Breast epithelium (tissue), 3 donors: ENCODE measurements at regions not wholly inside any gene's neighbourhood (a gene's known extent, or its start where the extent isn't known, plus 50 kb on each side); places are given as distances from the start of the nearest gene placed in this dataset.

Experiments
- CTCF ChIP-seq, 3 donors: fragments of 450-650 bp; IDR thresholded peaks; one replicate each; pipeline ENCODE4 v1.5.1; 2016 to 2017; ENCODE audit warnings: antibody characterized with exemption in 3 of 3, mild to moderate bottlenecking in 3 of 3, moderate library complexity in 3 of 3
- POLR2A ChIP-seq: fragments of 450-650 bp; IDR thresholded peaks from one replicate; pipeline ENCODE4 v1.6.1; 2016; ENCODE audit warnings: antibody characterized with exemption, mild to moderate bottlenecking, moderate library complexity
- POLR2AphosphoS5 ChIP-seq, 3 donors: sonication (generic); formaldehyde crosslinking; IDR thresholded peaks; one replicate each; pipeline ENCODE4 v1.6.1; 2017; ENCODE audit warnings: antibody characterized with exemption in 3 of 3

GRCh38 chr10:43867113-43867512 is 218.4 kb upstream of the ZNF32 start:
- no peak for TF ChIP-seq CTCF (IDR thresholded peaks at IDR 0.05)
- TF ChIP-seq POLR2AphosphoS5 (IDR thresholded peaks at IDR 0.05): no peak
- no peak for TF ChIP-seq POLR2A
